OCI-LY3 (cell line): ENCODE measurements at regions not wholly inside any gene's neighbourhood (a gene's known extent, or its start where the extent isn't known, plus 50 kb on each side); places are given as distances from the start of the nearest gene placed in this dataset.

Experiments
- H2AFZ ChIP-seq: fragments of 200-600, 300-600 bp; shearing (Covaris generic); 2 replicates; pipeline ENCODE4 v1.6.0; 2014; ENCODE audit warnings: antibody characterized with exemption, low read depth, low read length
- H3K27ac ChIP-seq: fragments of 200-600, 300-600 bp; sonication (generic); 2 replicates; pipeline ENCODE4 v1.5.1; 2014; ENCODE audit warnings: mild to moderate bottlenecking, low read length, moderate library complexity, mixed read lengths
- H3K27me3 ChIP-seq: fragments of 200-600, 300-600 bp; sonication (generic); 2 replicates; pipeline ENCODE4 v1.6.1; 2014; ENCODE audit warnings: low read depth, low read length, mixed read lengths
- H3K36me3 ChIP-seq: fragments of 200-600, 300-600 bp; sonication (generic); replicated peaks from 2 replicates; pipeline ENCODE3; 2014; ENCODE audit warnings: low read depth, low read length, mixed read lengths
- H3K4me1 ChIP-seq: fragments of 300-600, 200-600 bp; sonication (generic); 2 replicates; pipeline ENCODE4 v1.6.1; 2014; ENCODE audit warnings: low read length, mixed read lengths
- H3K4me2 ChIP-seq: fragments of 200-600, 300-600 bp; sonication (generic); 2 replicates; pipeline ENCODE4 v1.6.1; 2014; ENCODE audit warnings: low read length, mixed read lengths
- H3K4me3 ChIP-seq: fragments of 300-600, 200-600 bp; sonication (generic); 2 replicates; pipeline ENCODE4 v1.5.1; 2014; ENCODE audit warnings: antibody characterized with exemption, mild to moderate bottlenecking, low read length, moderate library complexity
- H3K79me2 ChIP-seq: fragments of 300-600, 200-600 bp; shearing (Covaris generic); 2 replicates; pipeline ENCODE4 v1.6.1; 2014; ENCODE audit warnings: mild to moderate bottlenecking, low read length, mixed read lengths
- H3K9ac ChIP-seq: fragments of 300-600, 200-600 bp; shearing (Covaris generic); 2 replicates; pipeline ENCODE4 v1.6.0; 2014; ENCODE audit warnings: mild to moderate bottlenecking, low read length, moderate library complexity
- H3K9me3 ChIP-seq: fragments of 200-600, 300-600 bp; shearing (Covaris generic); 2 replicates; pipeline ENCODE4 v1.6.1; 2014; ENCODE audit warnings: low read length, mixed read lengths; ENCODE audit not compliant: insufficient read depth
- H4K20me1 ChIP-seq: fragments of 200-600, 300-600 bp; sonication (generic); 2 replicates; pipeline ENCODE4 v1.6.1; 2016; ENCODE audit warnings: low read length, mixed read lengths; ENCODE audit not compliant: insufficient read depth
- EZH2phosphoT487 ChIP-seq: fragments of 200-600 bp; shearing (Covaris generic); IDR thresholded peaks from 2 replicates; pipeline ENCODE4 v1.6.1; 2018; ENCODE audit warnings: antibody characterized with exemption, mixed run types, low read depth
- TF ChIP-seq, protein P1 (sequence below): fragments of 200-600, 300-600 bp; sonication (generic); IDR thresholded peaks from 2 replicates; pipeline ENCODE4 v1.5.1; 2014; ENCODE audit warnings: antibody characterized with exemption, low read length, low read depth

DNA sequence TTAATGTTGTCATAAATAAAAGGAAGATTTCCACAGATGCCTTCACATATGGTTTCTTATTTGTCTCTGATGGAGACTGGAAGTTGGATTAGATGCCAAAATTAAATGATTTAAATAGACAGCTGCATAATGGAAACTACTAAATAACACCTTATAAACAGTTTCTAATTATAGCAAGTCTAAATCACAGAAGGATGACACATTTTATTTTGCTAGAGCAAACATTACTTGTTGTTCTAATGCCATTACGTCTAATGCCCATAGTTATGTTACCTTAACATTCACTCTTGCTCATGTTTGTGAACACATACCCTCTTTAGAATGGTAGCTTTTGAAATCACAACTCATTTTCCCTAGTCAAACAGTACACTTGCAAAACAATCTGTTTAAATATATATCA lies 92.8 kb downstream of the ZIC4 start:
- no peak overlapping the region for H3K4me2 ChIP-seq
- H3K9me3 ChIP-seq: no peaks in the 10 kb centered on the region
- TF ChIP-seq, protein P1, sequence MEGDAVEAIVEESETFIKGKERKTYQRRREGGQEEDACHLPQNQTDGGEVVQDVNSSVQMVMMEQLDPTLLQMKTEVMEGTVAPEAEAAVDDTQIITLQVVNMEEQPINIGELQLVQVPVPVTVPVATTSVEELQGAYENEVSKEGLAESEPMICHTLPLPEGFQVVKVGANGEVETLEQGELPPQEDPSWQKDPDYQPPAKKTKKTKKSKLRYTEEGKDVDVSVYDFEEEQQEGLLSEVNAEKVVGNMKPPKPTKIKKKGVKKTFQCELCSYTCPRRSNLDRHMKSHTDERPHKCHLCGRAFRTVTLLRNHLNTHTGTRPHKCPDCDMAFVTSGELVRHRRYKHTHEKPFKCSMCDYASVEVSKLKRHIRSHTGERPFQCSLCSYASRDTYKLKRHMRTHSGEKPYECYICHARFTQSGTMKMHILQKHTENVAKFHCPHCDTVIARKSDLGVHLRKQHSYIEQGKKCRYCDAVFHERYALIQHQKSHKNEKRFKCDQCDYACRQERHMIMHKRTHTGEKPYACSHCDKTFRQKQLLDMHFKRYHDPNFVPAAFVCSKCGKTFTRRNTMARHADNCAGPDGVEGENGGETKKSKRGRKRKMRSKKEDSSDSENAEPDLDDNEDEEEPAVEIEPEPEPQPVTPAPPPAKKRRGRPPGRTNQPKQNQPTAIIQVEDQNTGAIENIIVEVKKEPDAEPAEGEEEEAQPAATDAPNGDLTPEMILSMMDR: no peak
- no peak for TF ChIP-seq EZH2phosphoT487
- no peaks in the 10 kb centered on the region for H3K79me2 ChIP-seq
- no peaks in the 10 kb centered on the region for H3K36me3 ChIP-seq
- no peaks in the 10 kb centered on the region for H3K27me3 ChIP-seq
- no peak overlapping the region for H2AFZ ChIP-seq
- no peaks in the 10 kb centered on the region for H4K20me1 ChIP-seq
- H3K4me1 ChIP-seq: no peaks in the 10 kb centered on the region
- no peak overlapping the region for H3K4me3 ChIP-seq
- H3K9ac ChIP-seq: no peak overlapping the region
- H3K27ac ChIP-seq: no peak overlapping the region

DNA sequence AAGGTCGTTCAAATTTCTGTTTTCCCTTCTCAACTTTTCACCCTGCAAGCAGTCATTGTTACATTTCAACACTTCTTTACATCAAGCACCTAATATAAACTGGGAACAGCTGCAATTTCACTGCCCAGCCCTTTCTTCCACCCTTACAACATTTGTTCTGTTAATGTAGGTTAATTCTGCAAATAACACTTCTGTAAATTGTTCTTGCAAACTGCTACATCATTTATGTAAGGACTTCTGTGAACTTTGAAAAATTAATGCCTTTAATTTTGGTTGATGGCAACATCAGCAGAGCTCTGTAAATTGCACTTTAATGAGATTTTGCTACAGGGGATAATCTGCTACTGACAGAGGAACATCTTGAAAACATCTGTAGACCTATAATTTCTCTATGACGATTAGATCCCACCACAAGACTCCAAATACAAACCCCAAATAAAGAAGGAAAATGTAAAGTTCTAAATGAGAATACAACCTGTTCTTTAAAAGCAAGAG lies 93.5 kb downstream of the ZIC4 start:
- H3K4me3 ChIP-seq: no peak overlapping the region
- H3K9ac ChIP-seq: no peak overlapping the region
- no peaks in the 10 kb centered on the region for H3K27me3 ChIP-seq
- no peaks in the 10 kb centered on the region for H3K4me1 ChIP-seq
- no peak overlapping the region for H3K27ac ChIP-seq
- no peaks in the 10 kb centered on the region for H3K9me3 ChIP-seq
- H4K20me1 ChIP-seq: no peaks in the 10 kb centered on the region
- TF ChIP-seq, protein P1: no peak
- no peak for TF ChIP-seq EZH2phosphoT487
- no peak overlapping the region; the same call in 1 of the 2 replicates for H2AFZ ChIP-seq
- H3K36me3 ChIP-seq: no peaks in the 10 kb centered on the region
- H3K79me2 ChIP-seq: no peaks in the 10 kb centered on the region
- no peak overlapping the region for H3K4me2 ChIP-seq

GRCh38 chr3:147311716-147312115 lies 94.6 kb downstream of the ZIC4 start:
- Histone ChIP-seq H3K9me3 (no peaks in the 10 kb centered on the region), H3K36me3 (no peaks in the 10 kb centered on the region), H4K20me1 (no peaks in the 10 kb centered on the region), H3K4me1 (no peaks in the 10 kb centered on the region), H3K4me3 (no peak overlapping the region), H2AFZ (no peak overlapping the region), H3K27me3 (no peaks in the 10 kb centered on the region), H3K4me2 (no peak overlapping the region), H3K79me2 (no peaks in the 10 kb centered on the region), H3K9ac (no peak overlapping the region), H3K27ac (no peak overlapping the region)
- TF ChIP-seq EZH2phosphoT487: no peak
- TF ChIP-seq, protein P1: no peak

DNA sequence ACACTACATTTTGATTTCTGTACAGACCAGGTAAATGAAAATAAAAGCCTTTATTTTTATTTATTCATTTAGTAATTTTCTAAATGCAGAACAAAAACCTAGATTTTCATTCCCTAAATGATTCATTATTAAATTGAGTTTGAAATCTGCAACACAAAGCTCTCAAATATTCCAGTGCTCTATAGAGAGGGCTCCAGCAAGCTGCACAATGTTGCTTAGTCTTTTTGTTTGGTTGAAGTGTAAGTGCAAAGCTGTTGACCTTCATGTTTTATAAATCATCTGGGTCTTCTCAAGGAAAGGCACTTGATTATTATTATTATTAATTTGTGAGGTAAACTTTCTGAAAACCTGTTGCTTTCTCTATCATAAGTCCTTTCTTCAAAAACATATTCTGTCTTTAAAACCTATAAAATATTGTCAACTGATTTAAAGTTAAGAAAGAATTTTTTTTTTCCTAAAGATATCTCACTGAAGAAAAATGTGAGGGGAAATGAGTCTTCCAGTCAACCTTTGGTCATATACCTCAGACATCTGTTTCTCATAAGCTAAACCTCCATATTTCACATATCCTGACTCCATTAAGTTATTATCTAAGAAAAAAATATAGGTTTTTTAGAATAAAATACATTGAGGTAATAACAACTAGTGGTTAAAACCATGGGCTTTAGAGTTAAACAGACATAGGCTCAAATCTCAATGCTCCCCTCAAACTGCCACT lies 100.7 kb downstream of the ZIC4 start:
- Histone ChIP-seq H3K36me3 (no peaks in the 10 kb centered on the region), H3K79me2 (no peaks in the 10 kb centered on the region), H3K27ac (no peak overlapping the region), H4K20me1 (no peaks in the 10 kb centered on the region), H3K4me3 (no peak overlapping the region), H3K4me1 (no peaks in the 10 kb centered on the region), H3K9me3 (no peaks in the 10 kb centered on the region), H3K4me2 (no peak overlapping the region), H2AFZ (no peak overlapping the region), H3K27me3 (no peaks in the 10 kb centered on the region), H3K9ac (no peak overlapping the region)
- TF ChIP-seq EZH2phosphoT487: no peak
